GM04504 (cell line): ENCODE measurements at regions not wholly inside any gene's neighbourhood (a gene's known extent, or its start where the extent isn't known, plus 50 kb on each side); places are given as distances from the start of the nearest gene placed in this dataset.

ENCODE experiments used
- DNase-seq: peaks from one replicate; pipeline ENCODE4 v3.0.0-alpha.2; 2012; ENCODE audit warnings: low read depth

- DNase-seq = peak; percentile 52
Measured at GRCh38 chr14:89660166-89660565, 243.1 kb upstream of the FOXN3 start.

- no peak for DNase-seq
Measured at GRCh38 chr14:89658977-89659670, 242.1 kb upstream of the FOXN3 start.

DNA sequence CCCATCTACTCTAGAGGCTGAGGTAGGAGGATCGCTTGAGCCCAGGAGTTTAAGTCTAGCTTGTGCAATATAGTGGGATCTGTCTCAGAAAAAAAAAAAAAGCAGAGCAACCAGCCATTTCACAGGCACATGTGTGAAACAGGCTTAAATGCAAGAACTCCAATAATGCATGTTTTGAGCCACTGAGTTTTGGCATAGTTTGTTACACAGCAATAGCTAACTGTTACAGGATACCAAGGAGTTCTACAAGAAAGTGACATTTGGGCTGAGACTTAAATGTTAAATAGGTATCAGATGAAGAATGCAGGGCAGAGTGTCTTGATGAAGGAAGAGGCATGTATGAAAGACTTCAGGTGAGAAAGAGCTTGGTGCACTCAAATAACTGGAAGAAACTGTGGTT is 240.0 kb upstream of the FOXN3 start:
- no peak for DNase-seq

- no peak for DNase-seq
Measured at GRCh38 chr14:89654998-89655397, 238.0 kb upstream of the FOXN3 start.

GRCh38 chr14:89652352-89652751 is 235.3 kb upstream of the FOXN3 start:
- no peak for DNase-seq

GRCh38 chr14:89651805-89652204 is 234.8 kb upstream of the FOXN3 start:
- DNase-seq = no peak

- no peak for DNase-seq
Measured at GRCh38 chr14:89650077-89650978, 233.3 kb upstream of the FOXN3 start.

DNA sequence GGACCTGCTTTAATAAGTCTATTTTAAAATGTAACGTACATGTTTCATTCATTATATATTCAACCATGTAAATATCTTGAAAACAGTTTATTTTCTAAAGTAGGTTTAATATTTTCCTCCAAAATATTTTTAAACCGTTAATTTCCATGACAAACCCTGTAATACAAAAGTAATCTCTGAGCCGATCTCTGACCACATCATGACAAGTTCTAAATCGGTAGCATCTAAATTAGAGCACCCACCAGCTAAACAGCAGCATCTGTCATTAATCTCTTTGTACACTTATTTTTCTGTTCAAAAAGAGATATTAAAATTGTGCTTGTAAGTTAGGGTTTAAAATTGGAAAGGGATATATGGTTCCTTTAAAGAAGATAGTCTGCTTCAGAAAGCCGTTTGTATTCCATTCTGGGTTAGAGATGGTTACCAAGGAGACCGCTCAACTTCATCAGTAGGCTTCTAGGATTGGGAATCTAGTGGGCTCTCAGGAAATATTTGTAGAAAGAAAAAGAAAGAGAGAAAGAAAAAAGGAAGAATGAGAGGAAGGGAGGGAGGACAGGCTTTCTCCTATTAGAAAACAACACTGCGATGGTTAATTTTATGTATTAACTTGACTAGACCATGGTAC is 232.5 kb upstream of the FOXN3 start:
- no peak for DNase-seq

DNA sequence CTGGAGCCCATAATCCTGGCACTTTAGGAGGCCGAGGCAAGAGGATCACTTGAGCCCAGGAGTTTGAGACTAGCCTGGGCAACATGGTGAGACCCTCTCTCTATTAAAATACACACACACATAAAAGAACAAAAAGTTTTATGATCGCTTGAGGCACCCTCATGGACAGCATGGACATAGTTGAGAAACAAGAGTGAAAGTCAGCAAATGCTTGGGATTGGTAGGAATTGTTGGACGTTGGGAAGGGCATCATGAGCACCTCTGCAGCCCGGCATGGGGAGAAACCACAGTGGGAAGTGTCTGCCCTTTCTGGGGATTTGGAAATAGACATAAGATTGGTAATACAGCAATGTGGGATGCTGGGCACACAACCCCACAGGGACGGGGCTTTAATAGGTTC is 231.9 kb upstream of the FOXN3 start:
- DNase-seq = no peak

DNA sequence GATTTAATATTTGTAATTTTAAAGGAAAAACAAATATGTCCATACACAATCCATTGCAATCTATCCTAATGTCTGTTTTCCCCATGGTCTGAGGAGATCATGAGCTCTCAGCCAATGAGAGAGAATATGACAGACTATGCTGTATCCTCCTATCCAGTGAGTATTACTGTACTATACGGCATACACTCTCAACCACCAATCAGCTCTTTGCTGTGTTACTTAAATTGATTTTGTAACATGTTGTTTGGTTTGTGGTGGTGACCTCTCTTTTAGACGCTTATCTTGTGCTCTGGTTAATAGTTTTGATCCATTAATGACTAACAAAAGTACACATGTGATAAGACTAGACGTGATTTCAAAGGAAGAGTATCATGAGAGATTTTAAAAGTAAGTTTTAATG is 231.5 kb upstream of the FOXN3 start:
- DNase-seq = no peak

- no peak for DNase-seq
Measured at GRCh38 chr14:89646971-89647370, 229.9 kb upstream of the FOXN3 start.

- no peak for DNase-seq
Measured at GRCh38 chr14:89644641-89645040, 227.6 kb upstream of the FOXN3 start.

DNA sequence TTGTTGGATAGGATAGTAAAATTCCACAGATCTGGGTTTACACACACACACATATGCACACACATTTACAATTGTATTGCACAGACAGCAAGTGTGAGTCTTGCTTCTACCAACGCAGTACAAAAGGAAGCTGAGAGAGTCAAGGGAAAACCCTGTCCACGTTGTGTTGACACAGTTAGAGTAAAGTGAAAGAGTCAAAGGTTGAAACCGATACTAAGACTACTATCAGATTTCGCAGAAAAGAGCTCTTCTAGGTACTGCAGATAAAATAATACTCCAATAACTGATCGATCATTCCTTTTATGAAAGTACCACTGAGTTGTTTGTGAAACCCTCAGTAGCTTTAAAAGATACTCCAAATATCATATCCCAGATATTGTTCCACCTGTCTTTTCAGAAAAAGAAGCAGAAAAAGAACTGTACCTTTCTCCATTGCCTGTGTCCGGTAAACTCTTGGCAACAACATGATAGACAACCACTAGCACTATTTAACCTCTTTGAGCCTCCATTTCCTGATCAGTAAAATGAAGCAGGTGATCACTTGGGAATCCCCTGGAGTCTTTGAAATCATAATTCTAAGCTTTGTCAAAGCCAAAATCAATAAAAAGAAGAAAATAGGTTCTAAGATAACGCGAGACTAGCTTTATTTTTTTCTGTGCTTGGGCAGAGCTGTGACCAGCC is 224.6 kb upstream of the FOXN3 start:
- DNase-seq = no peak

DNA sequence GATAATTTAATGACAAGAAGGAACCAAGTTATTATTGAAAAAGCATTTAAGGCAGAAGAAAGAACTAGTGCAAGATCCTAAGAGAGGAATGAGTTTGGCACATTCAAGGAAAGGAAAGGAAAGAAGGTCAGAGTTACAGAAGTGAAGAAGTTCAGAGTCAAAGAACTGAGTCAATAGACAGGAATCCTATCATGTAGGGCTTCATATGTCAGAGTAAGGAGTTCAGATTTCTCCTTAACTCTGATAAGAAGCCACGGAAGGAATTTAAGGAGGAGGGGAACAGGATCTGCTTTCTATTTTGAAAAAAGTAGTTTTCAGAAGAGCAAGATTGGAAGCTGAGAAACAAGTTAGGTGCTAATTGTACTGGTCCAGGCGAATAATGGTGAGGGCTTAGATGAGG is 223.1 kb upstream of the FOXN3 start:
- no peak for DNase-seq

DNA sequence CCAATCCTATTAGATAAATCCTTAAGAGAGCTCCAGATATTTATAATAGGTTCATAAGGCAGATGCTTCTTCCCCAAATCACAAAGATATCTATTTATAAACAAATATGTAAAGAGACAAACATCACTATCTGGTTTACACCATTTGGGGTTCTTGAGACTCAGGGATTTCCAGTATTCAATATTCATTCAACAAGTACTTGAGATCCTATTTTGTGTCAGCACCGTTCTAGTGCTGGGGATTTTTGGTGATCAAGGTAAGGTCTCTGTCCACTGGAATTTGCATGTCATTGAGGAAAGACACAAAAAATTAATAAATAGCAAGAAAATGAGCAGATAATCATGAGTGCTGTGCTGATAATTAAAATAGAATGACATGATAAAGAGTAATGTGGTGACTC is 222.7 kb upstream of the FOXN3 start:
- no peak for DNase-seq

DNA sequence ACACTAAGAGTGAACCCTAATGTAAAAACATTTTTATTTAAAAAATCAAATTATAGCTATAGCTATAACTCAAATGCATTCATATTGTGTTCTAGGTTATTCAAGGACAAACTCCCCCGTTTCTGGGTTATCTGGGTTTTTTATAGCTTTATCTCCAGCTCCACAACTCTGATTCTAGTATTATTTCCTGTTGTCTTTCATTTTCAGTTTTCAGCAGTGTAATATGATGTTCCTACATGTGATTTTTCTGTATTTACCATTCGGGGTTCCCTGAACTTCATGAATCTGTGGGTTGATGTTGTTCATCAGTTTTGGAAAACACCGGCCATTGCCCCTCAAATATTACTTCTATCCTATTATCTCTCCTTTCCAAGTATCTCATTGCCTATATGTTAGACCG is 221.9 kb upstream of the FOXN3 start:
- no peak for DNase-seq

- DNase-seq = no peak
Measured at GRCh38 chr14:89637581-89637980, 220.5 kb upstream of the FOXN3 start.

DNA sequence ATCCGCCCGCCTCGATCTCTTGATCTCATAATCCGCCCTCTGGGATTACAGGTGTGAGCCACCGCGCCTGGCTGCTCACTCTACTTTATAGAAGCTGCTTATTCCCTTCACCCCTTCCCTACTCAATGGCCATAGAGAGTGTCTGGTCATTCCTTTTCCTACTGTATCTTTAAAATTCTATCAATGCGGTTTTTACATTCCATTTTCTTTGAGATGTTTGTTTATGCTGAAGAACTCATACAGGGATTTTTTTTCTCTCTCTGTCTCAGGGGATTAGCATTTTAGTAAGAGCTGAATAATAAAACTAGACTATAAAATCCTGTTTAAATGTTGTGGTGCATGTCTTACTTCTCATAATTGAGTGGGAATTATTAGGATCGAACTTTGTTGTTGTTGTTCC is 218.6 kb upstream of the FOXN3 start:
- no peak for DNase-seq

DNA sequence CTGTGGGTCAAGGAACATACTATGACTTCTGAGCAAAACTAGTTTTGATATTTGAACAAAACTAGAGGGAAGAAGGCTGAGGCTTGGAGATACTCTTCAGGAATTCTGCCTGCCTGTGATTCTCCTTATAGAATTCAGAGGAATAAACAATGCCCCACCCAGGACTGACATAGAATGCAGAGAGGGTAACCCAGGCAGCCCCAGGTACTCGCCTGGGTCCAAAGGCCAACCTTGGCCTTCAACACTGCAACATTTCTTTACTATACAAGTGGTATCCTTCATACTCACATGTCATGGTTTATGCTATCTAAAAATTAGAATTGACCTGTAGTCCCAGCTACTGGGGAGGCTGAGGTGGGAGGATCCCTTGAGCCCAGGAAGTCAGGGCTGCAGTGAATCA is 217.0 kb upstream of the FOXN3 start:
- no peak for DNase-seq

GRCh38 chr14:89630101-89630829 is 213.2 kb upstream of the FOXN3 start:
- DNase-seq = no peak

DNA sequence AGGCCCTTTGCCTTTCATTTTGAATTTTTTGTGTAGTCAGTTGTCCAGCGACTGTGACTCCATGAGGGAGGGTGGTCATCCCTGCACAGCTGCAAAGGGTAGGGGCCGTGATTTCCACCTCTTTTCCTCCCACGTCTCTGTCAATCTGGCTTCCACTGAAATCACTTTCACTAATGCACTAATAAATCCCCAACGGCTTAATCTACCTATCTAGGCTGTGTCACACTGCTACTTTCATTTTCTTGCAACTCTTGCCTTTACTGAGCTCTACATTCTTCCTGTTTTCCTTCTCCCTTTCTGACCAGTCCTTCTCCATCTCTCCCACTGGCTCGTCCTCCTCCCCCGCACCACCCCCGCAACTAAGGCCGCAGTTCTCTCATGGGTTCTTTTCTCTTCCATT is 212.3 kb upstream of the FOXN3 start:
- no peak for DNase-seq

DNA sequence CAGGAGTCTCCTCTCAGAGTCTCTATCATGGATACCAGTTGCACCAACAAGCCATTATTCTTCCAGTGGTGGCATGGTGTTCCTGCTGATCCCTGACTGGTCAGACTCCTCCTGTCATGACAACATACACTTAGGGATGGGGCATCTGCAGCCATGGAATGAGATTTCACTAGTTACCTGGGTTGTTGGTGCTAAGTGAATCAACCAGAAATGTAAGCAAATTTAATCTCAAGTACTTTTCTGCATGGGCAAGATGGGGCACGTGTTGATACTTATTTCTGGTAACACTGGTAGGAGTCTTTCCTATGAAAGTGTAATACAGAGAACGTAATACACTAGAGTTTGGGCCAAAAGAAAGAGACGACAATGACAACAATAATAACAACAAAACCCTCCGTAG is 211.5 kb upstream of the FOXN3 start:
- DNase-seq = no peak
